ENCODE measurements at regions not wholly inside any gene's neighbourhood (a gene's known extent, or its start where the extent isn't known, plus 50 kb on each side); places are given as distances from the start of the nearest gene placed in this dataset.
"Not testable (repeated sequence)": the region's sequence is repeated elsewhere in the genome, so short reads cannot be mapped to it uniquely, and the experiment has no call there.

DNA sequence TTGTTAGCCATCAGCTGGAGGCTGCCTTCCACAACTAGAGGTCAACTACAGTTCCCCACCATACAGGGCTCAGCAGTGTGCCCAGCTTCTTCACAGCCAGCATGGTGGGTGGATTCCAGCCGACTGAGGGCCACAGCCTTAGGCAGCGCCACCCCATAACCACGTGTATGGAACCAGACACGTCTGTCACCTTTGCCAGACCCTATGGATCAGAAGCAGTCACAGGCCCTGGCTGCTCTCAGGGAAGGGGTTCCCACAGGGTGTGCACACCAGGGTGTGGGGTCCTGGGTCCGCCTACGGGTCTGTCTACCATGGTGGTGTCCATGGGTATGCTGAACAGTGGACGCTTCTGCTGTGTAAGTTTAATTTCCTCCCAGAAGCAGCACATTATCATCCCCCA, 265.0 kb upstream of the FOXF1 start:
- no peak for ATAC-seq
- DNase-seq = no peak
- intact Hi-C loops (cut with DNase I) = no loop called here

DNA sequence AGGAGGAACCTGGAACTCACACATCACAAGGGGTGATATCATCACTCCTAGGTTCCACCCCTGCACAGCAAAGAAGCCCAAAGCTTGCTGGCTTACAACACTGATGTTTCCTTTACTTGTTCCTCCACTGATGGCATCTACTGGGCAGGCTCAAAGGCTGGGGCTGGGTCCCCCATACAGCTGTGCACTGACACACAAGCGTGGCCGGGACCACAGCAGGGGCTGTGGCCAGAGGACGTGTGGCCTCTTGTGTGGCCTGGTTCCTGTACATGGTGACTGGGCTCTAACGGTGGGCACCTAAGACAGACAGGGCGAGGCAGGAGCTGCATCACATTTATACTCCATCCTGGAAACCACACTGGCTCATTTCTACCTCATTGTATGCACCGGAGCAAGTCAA, 264.4 kb upstream of the FOXF1 start:
- intact Hi-C loops (cut with DNase I) = no loop called here
- DNase-seq (no peak), ATAC-seq (no peak)

DNA sequence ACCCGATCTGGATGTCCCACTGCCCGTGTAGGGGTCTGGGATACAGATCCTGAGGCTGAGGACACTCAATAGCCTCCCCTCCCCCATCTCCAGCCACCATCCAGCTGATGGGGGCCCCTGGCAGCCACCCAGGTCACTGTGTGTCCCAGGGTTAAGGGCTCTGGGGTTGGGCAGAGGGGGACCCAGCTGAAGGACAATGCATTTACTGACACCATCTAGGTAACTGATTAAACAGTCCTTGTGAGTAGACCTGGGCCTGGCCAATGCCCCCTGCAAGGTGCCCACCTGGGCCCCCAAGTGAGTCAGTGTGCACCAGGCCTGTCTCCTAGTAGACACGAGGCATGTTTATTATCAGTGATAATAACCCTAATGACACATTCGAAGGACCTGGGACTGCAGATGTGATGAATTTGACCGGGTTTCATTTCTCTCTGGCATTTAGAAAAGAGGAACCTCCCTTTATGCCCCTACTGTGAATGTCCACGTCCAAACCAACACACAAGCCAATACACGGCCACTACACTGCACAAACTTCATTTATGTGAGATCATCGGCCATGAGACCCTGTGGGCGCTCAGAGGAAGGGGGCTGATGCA, 261.9 kb upstream of the FOXF1 start:
- ATAC-seq = no peak
- intact Hi-C loops (cut with DNase I) = no loop called here
- DNase-seq = no peak

DNA sequence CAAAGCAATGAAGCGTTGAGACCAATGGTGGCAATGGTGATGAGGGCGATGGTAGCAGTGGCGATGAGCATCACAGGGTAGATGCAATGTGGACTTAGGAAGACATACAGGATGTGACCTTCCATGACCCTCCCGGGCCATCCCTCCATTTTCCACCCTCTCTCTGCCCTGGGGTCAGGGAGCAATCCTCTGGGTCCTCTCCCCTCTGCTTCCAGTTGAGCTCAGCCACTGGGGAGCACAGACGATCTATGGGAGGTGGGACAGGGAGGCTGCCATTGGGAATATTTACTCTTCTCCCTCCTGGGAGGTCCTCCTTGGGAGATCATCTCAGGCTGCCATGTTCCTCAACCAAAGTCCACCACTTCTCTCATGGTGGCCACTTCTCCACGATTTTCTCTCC, 260.7 kb upstream of the FOXF1 start:
- ATAC-seq (no peak), DNase-seq (no peak)
- intact Hi-C loops (cut with DNase I) = loop anchor here in 1 of 2 donors (5.0 kb wide), 1 partner anchor 268 kb away; no protein-coding TSS in a partner anchor

DNA sequence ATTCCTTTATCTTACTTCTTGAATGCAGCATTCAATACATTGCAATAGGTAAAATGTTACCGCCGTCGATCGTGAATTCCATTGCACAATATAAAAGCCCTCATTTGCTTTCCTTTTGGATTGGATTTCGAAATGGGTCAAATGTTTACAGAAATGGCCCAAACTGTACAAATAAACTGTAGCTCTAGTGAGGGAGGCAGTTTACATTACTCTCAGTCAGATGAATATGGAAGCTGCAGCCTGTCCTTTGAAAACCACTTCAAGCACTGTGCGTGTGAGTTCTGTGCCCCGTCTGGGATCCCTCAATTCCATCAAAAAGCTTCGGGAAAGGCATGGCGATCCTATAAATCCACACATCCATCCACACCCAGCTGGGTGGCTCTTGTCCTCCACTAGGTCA, 258.6 kb upstream of the FOXF1 start:
- intact Hi-C loops (cut with DNase I) = loop anchor here in 1 of 2 donors (5.0 kb wide), 1 partner anchor 266 kb away; no protein-coding TSS in a partner anchor
- no peak for ATAC-seq
- DNase-seq = no peak

DNA sequence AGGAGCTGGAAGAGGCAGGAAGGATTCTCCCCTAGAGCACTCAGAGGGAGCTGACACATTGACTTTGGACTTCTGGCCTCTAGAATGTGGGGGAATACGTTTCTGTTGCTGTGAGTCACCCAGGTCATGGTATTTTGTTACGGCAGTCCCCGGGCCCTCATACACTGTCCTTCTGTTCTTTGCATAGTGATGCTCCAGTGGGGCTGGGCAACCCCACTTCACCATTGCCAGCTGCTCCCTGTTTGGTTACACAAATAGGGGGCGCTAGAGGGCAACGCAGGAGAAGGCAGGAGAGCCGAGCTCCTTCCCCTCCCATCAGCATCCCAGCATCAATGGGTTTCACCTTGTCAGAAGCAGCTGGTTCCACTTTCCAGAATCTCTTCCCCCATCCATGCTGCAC, 257.7 kb upstream of the FOXF1 start:
- ATAC-seq (no peak), DNase-seq (no peak)
- intact Hi-C loops (cut with DNase I) = loop anchor here in 1 of 2 donors (5.0 kb wide), 1 partner anchor 265 kb away; no protein-coding TSS in a partner anchor

DNA sequence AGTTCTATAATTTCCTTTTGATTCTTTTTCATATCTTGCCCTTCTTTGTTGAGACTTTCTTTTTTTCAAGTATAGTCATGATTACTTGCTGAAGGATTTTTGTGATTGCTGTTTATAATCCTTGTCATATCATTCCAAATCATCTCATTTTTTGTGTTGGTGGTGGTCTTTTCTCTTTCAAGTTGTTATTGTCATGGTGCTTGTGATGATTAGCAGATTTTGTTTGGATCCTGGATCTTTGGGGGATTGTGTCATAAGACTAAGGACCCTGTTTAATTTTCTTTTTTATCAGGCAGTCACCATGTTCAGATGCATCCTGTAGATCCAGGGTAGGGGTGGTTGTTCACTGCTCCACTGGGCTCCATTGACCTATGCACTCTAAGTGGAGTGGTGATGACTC, 254.4 kb upstream of the FOXF1 start:
- no peak for ATAC-seq
- intact Hi-C loops (cut with DNase I) = no loop called here
- DNase-seq = no peak

DNA sequence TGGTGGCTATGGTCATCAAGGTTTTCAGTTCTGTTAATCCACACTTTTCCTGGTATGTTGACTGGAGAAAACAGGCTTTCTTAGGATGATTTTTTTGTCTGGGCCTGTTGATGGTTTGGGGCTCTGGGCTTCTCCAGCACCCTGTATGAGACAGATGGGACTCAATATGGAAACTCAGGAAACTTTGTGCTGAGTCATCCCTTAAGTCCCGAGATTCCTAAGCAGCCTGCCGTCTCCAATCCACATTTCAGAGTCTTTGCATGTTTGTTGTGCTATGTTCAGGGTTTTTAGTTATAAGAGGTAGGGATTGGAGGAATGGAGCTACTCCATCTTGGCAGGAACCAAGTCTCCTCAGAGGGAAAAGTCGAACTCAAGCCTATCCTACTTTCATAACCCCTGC, 253.3 kb upstream of the FOXF1 start:
- DNase-seq (no peak), ATAC-seq (no peak)
- intact Hi-C loops (cut with DNase I) = no loop called here

DNA sequence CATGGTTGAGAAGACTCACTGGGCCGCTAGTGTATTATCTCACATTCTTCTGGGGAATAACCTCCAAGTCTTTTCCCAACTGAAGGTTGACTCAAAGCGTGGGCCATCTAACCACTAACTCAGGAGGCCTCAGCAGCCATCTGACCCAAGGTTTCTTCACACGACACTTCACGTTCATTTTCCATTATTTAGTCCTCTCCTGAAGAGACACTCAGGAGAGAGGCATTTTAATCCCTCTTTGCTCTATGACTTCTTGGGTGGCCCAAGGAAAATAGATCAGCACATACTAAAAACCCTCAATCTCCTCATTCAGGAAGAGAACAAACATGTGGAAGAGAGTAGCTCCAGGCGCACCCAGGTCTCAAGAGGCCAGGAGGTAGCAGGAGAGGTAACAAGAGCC, 252.8 kb upstream of the FOXF1 start:
- intact Hi-C loops (cut with DNase I) = no loop called here
- DNase-seq = no peak
- ATAC-seq = no peak

DNA sequence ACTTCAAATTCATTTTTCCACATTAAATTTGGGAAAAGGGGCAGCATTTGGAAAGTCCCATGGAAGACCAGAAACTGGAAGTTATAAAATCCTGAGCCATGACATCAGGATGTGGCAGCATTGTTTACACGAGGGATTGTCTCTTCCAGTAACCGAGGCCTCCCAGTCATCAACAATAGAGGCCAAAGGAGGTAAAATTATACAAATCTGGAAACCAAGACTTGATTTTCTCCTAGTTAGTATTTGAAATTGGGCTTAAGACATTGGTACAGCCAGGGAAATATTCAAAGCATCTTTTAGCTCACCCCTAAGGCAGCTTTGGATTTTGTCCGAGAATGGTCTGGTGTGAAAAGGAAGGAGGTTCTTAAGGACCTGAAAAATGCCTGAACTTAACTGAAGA, 251.6 kb upstream of the FOXF1 start:
- ATAC-seq (no peak), DNase-seq (no peak)
- intact Hi-C loops (cut with DNase I) = no loop called here

DNA sequence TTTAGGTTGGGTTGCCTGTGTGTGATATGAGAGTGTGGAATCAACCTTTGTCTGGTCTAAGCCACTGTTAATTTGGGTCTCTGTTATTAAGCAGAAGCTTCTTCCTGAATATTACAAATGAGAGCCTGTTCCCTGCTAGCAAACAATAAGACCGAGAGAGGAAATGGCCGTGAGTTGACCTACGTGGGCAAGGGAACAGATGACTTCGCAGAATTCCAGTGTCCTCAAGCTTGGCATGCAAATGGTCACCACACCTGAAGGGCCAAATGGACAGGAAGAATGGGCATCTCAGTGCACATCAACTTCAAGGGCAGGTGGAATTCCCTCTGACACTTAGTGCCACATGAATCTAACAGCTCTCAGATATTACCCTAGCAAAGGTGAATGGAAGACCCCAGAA, 250.8 kb upstream of the FOXF1 start:
- ATAC-seq = no peak
- no peak for DNase-seq
- intact Hi-C loops (cut with DNase I) = no loop called here

DNA sequence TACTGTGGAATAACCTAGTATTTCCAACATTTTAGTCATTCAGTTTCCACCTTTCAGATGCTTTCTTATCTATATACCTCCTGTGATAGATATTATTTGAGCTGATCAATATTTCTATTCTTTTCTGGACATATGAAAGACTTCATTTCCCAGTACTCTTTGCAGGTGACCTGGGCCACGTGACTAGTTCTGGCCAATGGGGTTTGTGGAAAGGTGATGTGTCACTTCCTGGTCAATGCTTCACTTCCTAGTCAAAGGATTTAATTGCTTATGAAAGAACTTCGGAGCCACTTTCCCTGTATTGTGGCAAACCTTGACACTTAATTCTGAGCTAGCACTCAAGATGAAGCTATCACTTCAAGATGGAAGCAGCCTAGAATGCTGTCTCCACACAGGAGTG, 248.9 kb upstream of the FOXF1 start:
- intact Hi-C loops (cut with DNase I) = no loop called here
- DNase-seq (no peak), ATAC-seq (no peak)

DNA sequence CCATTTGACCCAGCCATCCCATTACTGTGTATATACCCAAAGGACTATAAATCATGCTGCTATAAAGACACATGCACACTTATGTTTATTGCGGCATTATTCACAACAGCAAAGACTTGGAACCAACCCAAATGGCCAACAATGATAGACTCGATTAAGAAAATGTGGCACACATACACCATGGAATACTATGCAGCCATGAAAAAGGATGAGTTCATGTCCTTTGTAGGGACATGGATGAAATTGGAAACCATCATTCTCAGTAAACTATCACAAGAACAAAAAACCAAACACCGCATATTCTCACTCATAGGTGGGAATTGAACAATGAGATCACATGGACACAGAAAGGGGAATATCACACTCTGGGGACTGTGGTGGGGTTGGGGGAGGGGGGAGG, 242.7 kb upstream of the FOXF1 start:
- intact Hi-C loops (cut with DNase I); ATAC-seq; DNase-seq: not testable (repeated sequence)

DNA sequence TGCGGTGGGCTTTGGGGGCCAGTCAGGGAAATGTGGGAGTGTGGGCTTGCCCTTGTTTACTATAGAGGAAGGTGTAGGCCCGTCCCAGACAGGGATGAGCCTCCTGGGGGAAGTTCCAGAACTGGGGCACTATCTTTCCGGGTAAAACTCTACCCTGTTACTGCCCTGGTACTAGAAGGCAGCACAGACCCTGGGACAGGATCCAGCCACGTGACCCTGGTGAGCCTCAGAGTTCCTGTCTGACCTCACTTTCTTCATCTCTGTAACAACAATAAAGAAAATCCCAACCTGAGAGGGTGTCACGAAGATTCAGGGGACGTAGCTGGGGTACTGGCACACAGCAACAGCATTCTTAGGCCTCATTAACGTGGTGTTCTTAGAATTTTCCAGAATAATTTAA, 239.6 kb upstream of the FOXF1 start:
- intact Hi-C loops (cut with DNase I) = no loop called here
- ATAC-seq = no peak
- no peak for DNase-seq

DNA sequence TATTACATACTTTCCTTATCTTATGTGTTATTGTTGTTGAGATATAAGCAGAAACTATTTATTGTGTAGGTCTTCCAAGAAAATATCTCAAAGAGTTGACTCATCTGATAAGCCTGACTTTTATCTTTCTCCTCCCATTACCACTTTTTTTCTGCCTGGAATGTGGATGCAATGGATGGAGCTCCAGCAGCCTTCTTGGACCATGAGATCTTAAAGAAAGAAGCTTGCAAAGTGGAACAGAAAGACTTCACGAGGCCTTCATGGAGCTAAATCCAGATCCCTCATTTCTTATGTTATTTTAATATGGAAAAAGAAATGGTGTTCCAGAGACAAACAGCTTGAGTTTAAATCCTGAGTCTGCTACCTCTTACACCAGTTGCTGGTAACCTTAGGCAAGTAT, 237.6 kb upstream of the FOXF1 start:
- intact Hi-C loops (cut with DNase I) = no loop called here
- ATAC-seq (no peak), DNase-seq (no peak)

DNA sequence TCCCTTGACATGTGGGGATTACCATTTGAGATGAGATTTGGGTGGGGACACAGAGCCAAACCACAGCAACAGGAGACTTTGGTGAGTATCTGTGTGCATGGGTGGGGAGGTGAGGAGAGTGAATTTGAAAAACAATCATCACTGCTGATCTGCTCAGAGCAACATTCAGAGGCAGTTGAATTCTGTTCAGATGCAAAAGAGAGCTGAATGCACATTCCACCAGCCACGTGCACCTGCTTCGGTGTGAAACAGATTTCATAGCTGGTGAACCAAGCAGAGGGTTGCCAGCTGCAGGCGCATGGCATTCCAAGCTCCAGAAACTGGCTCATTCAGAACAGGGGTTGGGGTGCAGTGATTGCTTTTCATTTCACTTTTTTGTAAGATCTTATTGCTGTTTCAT, 233.1 kb upstream of the FOXF1 start:
- ATAC-seq (no peak), DNase-seq (no peak)
- intact Hi-C loops (cut with DNase I) = no loop called here

DNA sequence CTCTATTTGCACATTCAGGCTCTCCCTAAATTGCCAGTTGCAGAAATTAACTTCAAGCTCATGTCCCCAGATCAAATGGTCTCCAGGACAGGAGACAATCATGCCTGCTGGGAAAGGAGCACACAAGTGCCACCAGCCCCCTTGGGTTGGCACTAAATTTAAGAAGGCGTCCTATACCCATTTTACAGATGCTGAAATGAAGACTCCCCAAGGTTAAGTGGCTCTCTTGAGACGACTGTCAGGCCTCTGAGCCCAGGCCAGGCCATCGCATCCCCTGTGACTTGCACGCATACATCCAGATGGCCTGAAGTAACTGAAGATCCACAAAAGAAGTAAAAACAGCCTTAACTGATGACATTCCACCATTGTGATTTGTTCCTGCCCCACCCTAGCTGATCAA, 232.5 kb upstream of the FOXF1 start:
- intact Hi-C loops (cut with DNase I); ATAC-seq; DNase-seq: not testable (repeated sequence)

DNA sequence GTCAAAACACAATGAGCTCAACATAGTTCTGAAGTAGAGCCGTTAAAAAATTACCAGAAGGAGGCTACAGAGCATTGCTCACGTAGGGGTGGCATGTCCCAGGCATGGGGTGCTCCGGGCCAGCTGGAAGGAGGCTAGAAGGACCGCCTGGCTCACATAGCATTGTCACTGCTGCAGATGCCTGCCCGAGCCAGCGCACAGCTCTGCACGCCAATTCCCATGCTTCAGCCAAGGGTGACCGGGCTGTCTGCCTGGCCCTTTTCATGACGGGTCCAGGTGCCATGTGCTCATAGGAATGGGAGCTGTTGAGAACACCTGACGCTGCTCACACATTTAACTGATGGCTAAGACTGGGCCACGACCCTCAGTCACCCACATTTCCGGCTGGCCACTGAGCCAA, 228.9 kb upstream of the FOXF1 start:
- ATAC-seq = no peak
- intact Hi-C loops (cut with DNase I) = no loop called here
- DNase-seq = no peak

DNA sequence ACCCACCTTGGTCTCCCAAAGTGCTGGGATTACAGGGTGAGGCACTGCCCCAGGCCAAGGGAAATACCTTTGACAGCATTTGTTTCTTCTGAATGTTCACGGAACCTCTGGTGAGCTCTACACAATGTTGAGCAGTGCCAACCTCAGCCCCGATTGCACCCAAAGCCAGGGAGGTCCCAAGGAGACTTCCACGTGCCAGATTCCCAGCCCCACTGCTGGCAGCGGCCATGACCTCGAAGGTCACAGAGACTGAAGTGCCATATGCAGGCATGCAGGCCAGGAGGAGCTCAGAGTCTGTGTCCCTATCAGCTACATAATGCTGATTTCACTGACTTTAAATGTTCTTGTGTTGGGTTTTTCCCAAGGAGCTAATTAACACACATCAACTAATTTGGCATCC, 226.4 kb upstream of the FOXF1 start:
- intact Hi-C loops (cut with DNase I) = no loop called here
- ATAC-seq (no peak), DNase-seq (no peak)

DNA sequence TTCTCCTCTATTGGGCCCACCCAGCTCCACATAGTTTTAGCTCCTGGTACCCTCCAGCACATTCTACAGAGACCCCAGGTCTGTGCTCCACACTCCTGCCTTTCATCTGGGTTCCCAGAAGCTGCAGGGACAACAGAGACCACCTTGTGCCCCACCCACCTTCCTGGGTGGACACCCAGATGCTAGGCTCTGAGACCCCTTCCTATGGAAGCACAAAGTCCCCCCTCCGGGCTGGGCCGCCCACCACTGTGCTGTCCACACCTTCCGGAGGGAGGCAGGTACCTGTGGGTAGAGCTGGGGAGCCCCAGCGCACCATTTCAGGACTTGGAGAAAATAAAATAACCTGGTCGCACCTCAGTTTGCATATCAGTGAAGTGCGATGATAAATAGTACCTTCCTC, 224.9 kb upstream of the FOXF1 start:
- intact Hi-C loops (cut with DNase I) = no loop called here

DNA sequence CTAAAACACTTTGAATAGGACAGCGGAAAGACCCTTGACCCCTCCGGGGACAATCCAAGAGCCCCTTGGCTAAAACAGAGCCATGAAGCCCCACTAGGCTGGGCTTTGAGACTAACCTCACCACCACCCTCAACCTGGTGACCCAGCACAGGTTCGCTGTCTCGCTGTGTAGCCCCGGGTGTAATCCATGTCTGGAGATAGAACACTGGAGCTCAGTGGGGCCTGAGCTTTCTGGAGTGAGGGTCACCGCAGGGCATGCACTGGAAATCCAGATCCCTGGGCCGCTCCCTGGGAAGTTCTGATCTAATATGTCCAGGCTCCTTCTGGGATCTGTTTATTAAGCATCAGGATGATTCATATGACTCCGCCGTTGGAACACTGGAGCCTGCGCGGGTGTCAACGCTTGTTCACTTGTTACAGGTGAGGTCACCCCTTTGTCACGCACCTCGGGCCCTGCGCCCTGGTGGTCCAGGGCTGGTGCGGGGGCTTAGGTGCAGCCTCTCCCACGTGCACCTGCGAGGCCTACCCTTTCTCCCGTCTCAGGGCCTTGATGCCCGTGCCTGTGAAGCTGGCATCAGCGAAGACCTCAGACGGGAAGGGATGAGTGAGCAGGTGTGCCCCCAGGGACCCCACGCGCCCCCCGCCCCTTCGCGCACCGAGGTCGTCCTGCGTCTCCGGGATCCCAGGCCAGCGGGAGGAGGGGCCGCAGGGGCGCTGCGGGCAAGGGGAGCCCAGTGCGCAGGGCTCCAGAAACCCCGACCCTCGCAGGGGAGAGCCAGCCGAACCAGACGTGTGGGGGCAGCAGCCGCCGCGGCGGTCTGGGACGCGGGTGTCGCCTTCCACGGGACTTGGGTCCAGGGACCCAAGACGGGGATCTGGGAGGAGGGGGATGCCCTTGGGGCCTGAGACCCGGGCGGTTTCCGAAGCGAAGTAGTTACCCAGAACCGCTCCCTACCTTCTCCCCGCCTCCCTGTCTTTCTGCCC, 224.1 kb upstream of the FOXF1 start:
- no peak for DNase-seq
- no peak for ATAC-seq
- intact Hi-C loops (cut with DNase I) = no loop called here

More for the DNA sequence above, 224.9 kb upstream of the FOXF1 start:
- DNase-seq = no peak
- no peak for ATAC-seq
